ENCODE measurements at regions not wholly inside any gene's neighbourhood (a gene's known extent, or its start where the extent isn't known, plus 50 kb on each side); places are given as distances from the start of the nearest gene placed in this dataset.

- TF ChIP-seq POLR2AphosphoS5 (IDR thresholded peaks at IDR 0.05) (no peak), CTCF (IDR thresholded peaks at IDR 0.05) (no peak), EP300 (IDR thresholded peaks at IDR 0.05) (no peak), POLR2A (IDR thresholded peaks at IDR 0.05) (no peak)
These were observed 179.8 kb upstream of the KCNK2 start for GRCh38 chr1:214902636-214903320.
